GM19238 (cell line): ENCODE measurements at regions not wholly inside any gene's neighbourhood (a gene's known extent, or its start where the extent isn't known, plus 50 kb on each side); places are given as distances from the start of the nearest gene placed in this dataset.
"Not testable (repeated sequence)": the region's sequence is repeated elsewhere in the genome, so short reads cannot be mapped to it uniquely, and the experiment has no call there.

Source experiments
- DNase-seq: peaks from one replicate; pipeline ENCODE4 v3.0.0; 2011; ENCODE audit warnings: low spot score; ENCODE audit not compliant: insufficient read length

DNA sequence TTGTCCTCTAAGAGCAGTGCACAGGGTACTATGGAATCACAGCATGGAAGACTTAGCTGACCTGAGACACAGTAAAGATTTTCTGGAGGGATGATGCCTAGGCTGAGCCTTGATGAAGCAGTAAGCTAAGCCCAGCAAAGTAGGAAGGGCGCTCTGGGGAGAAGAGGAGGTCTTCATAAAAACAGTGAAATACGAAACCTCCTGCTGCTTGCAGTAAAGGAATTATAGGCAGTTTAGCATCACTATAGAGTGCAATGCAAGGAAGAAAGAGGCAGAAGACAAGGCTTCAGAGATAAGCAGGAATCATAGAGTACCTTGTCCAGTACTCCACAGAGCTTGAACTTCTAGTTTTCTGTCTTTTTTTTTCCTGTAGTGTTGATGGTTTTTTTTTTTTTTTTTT is 555.7 kb upstream of the CADM1 start:
- no peak for DNase-seq

DNA sequence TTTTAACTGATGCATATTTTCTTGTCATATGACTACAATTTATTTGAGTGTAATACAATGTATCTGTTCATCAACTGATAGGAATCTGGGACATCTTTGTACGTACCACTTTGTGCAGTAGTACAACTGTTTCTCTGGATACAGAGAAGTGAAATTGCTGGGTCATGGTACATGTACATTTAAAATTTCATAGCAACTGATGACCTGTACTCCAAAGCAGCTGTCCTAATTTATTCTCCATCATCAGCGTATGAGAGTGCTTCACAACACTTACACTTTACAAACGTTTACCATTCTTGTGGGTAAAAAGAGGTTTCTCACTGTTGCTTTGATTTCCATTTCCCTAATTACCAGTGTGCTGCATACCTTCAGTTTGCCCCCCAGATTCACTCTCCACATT is 552.8 kb upstream of the CADM1 start:
- no peak for DNase-seq

DNA sequence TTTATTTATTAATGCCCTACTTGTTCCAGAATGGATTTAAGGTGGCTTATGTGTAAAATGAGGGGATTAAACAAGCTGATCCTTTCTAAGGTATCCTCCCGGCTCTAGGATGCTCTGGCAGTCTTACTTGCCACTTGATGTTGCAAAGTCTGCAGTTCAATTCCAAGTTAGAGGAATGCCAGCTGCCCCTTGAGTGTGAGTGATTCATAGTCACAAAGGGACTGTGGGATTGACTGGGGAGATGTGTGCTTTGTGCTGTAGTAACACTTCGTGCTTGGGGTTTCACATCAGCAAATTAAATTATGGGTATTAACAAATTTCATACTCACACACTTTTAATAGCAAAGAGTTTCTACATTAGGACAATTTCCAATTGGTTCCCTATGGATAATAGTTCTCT is 550.8 kb upstream of the CADM1 start:
- no peak for DNase-seq

DNA sequence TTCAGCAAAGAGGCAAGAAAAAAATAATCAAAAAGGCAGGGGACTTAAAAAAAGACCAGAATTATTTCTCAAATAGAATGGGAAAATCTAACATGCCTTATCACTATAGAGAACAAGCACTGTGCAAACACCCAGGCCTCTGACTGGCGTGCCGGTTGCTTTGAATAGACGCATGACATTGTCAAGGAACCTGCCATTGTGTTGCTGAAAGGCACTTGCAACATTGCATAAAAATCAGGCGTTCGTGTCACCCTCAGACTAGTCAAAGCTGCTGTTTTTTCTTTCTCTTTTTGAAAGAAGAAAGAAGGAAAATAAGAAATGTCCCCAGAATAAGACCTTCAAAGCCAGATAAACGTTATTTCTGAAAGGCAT is 549.3 kb upstream of the CADM1 start:
- no peak for DNase-seq

DNA sequence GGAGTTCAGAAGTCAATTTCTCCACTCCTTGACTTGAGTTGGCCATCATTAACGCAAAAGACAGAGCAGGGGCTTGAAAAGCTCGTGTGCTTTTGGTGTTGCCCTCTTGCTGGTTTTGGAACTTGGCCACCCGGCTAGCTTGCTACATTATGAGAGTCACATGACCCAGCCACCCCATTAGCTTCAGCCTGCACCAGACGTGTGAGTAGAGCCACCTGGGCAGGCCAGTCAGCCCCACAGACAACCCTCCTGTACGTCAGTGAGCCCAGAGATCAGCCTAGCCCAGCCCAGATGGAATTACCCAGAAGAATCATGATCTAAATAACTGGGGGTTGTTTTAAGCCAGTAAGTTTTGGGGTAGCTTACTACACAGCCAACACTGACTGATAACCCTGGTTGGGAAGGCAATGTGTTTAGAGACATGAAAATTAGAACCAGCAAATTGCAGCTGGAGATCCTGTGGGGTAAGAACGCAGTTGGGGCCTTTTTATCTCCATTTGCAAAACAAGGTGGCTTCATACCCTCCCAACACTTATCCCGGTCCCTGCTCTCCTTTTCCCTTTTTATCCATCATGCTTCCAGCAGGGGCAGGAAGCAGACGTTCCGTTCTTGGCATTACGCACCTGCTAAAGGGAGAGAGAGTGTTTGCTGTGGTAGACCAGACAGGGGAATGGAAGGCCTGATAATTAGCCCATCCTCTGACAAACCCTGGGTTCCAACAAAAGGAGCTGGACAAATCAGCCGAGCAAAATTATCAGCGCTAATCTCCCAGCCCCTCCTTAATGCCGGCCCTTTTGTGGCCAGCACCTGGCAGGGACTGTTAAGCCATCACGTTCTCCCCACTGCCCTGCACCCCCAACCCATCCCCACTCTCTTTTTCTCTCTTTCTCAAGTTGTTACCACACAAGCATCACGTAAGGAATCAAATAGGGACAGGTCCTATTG is 548.7 kb upstream of the CADM1 start:
- DNase-seq, result no peak

DNA sequence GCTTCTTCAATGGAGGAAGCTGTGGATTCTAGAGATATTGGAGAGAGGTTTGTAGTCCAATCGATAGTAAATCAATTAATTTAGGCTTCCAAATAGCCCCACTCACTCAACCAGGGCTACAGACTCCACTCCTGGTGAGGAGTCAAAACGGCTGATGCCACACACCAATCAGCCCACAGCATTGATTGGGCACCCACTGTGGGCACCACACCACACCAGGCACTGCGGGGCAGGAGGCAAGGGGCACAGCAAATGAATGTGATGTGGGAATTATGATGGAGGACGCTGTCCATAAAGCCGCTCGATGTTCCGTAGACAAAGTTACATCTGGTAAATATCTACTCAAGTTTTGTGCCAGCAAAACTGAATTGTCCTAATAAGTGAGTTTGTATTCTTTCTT is 547.3 kb upstream of the CADM1 start:
- no peak for DNase-seq

DNA sequence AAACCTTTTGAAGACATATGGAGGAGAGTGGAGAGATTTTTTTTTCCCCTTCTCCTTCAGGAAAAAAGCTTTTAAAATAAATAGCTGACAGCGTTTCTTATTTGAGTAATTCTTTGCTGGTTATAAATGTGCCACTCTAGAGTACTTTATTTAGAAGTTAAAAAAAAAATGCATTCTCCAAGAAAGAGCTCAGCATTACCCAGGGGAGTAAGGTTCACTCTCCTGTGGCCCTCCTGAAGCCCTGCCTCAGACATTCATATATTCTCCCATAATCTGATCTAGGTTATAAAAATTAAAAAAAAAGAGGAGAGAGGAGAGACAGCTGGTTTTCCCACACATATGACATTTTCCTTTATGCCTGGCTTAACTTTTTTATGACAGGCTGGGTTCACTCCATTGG is 545.2 kb upstream of the CADM1 start:
- DNase-seq, result no peak

DNA sequence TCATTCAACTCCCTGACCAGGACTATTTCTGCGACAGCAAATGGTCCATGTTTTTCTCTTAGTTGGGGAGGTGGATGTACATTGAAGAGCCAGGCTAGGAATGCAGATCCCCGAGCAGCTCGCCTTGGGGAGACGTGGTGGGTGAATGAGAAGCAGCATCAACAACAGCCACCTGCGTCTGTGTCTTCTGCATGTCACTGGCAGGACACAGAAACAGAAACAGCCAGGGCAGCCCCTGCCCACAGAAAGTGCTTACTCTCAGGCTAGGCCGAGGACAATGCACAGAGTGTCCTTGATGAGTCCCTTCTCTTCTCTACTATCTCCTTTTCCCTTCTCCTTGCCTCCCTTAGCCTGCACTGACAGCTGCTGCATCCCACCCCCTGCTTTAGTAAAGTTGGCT is 541.9 kb upstream of the CADM1 start:
- no peak for DNase-seq

DNA sequence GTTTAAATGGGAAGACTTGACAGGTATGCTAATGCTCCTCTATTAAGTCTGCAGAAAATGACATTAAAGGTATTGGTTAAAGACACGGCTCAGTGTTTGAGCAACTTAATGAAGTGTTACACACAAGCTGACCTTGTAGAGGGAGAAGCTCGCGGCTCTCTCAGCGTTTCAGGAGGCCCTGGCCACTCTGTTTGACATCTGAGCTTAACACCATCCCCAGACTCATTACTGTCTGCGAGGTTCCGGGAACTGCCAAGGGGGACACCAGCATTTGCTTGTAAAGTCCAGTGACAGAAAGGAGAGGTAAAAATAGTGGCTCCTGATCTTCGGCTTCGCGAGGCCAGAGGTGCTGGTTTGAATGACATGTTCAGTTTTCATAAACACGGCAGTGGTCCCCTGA is 540.7 kb upstream of the CADM1 start:
- no peak for DNase-seq

DNA sequence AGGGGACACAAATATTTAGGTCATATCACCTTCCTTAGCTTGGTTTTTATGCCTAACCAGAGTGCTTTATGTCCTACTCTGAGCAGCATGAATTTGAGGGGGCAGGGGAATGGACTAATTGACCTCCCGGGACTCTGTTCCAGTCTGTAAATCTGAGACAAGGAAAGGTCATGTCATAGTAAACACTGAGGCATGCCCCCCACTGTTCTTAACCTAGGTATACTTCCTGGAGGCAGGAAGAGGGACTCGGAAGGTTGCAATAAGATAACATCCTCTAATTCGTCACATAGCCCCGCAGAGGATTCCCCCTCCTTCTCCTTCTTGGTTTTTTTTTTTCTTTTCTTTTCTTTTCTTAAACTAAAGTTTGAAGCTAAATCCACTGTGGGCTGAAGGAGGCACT is 540.3 kb upstream of the CADM1 start:
- DNase-seq, result no peak

DNA sequence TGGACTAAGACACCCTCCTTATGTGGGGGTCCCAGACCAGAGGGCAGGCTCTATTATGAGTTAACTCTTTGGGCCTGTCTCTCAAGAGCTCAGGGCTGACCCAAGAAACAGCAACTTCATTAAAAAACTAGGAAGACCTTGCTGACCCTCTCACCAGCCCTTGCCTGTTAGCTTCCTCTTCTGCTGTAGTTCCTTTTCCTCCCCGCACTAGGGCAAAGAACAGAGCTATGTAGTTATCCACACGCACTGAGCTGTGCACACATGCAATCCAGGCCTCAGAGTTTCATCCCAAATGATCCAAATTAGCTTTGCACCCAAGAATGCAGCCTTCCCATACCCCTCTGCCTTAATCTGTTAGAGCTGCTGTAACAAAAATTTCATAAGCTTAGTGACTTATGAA is 539.6 kb upstream of the CADM1 start:
- no peak for DNase-seq

DNA sequence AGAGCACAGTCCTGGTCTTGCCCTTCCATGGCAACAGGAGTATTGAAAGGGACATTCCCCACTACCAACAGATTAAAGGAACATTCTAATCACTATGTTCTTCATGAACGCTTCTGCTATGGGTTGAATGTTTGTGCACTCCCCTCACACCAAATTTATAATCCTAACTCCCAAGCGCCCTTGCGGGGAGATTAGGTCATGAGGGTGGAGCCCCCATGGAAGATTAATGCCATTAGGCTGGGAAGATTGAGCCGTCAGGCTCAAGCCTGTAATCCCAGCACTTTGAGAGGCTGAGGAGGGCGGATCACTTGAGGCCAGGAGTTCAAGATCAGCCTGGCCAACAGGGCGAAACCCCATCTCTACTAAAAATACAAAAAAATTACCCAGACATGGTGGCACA is 538.8 kb upstream of the CADM1 start:
- DNase-seq, result not testable (repeated sequence)

DNA sequence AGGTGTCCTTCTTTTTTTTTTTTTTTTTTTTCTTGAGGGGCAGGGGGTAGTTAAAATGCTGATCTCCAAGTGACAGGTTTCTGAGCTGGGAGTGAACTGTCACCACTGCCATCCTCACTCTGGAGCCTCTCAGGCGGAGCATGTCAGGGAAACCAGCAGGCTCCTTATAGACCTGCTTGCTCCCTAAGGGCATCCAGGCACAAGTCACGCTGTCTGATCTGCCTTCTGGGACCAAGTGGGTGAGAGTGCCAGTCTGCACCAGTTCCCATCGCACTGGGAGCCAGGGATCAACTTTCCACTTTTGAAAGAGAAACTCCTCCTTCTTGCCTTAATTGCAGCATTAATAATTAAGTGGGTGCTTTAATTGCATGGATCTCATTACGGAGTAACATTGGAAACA is 537.9 kb upstream of the CADM1 start:
- no peak for DNase-seq

DNA sequence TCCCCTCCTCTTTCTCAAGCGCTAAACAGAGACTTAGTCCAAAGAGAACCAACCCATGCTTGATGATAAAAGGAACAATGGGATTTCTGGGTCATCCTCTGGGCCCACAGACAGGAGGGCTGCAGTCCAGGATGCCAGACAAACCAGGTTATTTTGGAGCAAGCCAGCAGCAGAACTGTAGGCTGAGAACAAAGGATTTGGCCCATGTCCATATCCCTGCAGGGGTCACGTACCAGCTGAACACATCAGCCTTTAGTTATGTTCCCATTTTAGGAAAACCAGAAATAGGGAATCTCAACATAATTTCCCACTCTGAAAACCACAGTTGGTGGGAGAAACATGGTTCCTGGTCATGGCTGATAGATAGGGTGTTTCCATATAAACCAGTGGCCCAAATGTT is 533.6 kb upstream of the CADM1 start:
- no peak for DNase-seq

DNA sequence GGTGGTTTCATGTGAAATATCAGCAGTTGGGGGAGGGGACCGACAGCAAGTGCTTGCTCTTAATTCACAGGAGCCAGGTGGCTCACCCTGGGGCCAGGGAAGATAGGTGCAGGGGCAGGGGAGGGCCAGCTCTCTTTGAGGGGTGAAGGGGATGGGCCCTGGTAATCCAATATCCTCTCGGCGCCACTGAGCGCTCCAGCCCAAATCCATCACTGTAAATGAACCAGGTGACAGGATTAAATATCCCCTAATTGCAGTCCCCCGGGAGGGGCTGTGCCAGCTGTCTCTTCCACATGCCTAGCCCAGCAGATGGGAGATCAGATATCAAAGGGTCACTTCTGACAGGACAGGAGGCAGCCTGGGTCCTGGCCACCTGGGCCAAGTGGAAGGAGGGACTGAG is 531.8 kb upstream of the CADM1 start:
- no peak for DNase-seq

DNA sequence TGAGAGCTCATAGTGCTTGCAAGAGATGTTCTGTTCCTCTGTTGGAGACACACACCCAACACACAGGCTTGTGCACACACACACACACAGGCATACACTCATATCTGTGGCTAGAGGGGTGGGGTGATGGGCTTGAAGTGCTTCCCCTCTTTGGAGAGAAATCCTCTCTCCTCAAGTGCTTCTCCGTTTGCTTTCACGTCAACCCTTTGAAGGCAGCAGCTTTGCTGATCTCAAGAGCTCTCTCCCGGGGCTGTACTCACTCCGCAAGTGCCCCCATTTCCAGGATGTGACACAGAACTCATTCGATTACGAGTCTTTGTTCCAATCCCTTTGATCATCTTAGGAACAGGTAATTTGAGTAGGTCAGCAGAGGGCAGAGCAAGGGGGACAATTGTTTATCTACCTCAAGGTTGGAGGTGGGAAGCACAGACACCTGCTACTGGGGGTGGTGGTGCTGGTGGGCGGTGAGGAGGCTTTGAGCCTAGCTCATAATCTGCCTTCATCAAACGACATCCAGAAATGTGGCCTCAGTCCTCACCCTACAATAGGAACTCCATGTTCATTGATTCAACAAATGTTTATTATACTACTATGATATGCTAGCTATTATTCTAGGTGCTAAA is 529.8 kb upstream of the CADM1 start:
- no peak for DNase-seq

DNA sequence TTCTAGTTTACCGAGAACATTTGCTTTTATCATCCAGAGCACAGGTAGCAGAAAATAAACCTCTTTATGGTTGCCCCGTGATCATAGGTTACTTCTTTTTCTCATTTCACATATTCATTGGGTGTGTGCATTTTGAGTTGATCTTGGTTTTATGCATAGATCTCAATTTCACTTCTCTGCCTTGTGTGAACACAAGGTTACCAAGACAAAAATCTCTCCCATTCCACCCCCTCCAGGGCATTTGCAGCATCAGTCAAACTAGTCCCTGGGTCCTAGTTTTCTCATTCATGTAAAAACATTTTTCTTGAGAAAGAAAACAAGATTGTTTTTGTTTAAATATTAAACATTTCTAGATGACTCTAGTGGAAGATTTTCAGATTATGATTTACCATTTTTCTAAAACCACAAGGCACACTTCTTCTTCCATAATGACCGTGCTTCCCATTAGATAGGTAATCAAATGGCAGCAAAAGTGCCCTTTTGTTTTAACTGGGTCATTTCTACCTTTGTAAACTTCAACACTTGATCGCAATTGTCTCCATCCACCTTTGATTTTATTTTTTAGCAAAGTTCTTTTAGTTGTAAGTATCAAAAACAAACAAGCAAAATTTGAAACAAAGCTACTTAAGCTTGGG is 526.6 kb upstream of the CADM1 start:
- DNase-seq, result no peak

DNA sequence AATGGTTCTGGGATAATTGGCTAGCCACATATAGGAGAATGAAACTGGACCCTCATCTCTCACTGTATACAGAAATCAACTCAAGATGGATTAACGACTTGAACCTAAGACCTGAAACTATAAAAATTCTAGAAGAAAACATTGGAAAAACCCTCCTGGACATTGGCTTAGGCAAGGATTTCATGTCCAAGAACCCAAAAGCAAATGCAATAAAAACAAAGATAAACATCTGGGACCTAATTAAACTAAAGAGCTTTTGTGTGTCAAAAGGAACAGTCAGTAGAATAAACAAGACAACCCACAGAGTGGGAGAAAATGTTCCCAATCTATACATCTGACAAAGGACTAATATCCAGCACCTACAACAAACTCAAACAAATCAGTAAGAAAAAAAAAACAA is 524.3 kb upstream of the CADM1 start:
- not testable (repeated sequence) for DNase-seq

DNA sequence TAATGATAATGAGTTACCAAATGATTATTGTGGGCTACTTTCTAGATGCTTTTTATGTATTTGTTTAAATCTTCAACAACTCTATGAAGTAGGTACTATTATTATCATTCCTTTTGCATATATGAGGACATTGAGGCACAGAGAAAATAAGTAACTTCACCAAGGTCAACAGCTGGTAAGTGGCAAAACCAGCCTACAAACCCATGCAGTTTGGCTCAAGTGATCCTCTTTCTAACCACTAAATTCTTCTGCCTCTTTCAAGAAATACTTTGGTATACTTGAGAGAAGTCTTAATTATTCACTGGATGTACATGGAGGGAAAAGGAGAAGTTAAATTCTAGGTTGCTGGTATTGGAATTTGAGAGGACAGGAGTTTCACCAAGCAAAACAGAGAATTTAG is 495.2 kb upstream of the CADM1 start:
- DNase-seq, result no peak

DNA sequence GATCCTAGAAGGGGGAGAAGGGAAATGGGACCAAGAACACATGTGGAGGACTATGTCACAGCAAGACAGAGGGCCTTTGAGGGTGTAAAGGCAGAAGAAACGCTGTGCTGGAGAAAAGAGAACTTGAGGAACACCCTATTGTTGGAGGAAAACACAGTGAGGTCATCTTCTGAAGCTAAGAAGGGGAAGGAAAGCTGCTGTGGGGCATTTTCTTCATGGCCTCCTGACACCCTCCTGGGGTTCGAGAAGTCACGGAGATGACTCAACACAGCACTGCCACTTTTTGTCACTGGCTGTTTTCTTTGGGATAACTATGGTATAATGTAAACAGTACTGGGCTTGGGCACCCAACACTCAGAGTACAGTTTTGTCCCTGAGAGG is 492.6 kb upstream of the CADM1 start:
- no peak for DNase-seq

DNA sequence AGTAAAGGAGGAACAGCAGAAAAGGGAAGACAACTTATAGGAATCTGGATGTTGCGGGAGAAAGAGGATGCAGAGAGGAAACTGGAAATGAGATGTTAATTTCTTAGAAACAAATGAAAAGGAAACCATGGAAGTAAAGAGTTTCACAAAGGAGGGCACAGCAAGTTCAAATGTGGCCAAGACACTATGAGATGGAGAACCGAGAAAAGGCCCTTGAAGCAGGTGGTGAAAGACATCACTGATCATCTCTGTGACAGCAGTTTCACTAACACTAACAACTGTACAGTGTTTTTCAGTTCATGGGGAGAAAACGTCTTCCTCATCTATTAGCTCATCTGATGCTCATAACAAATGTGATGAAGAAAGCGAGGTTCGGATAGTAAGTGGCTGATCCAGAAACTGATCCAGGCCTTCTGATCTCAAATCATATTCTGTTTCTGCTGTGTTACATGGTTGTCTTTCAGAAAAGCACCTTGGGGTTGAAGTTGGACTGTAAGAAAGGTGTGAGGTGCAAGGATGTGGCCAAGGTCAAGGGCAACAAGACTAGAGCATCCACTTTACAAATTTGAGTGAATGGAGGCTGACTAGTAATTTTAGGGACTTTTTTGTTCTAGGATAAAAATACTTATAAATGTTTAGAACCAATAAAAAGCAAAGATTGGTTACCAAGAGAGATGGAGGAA is 492.1 kb upstream of the CADM1 start:
- DNase-seq, result peak; percentile 69

DNA sequence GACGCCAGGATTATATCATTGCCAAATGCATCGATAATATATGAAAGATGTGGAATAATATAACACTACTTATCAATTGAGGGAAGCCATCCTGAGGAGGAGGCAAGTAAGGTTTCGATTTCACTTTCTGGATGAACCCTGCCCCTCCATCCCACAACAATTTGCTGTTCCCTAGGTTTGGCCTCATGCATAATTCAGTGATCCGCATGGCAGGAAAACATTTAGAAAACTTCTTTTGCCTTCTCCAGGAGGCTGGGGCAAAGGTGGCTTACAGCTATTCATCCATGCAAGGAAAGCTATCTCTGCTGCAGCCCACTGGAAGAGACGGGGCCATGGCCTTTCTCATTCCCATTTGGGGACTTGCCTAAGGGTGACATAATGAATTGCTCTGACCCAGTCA is 489.4 kb upstream of the CADM1 start:
- DNase-seq, result no peak
